ENCODE measurements at regions not wholly inside any gene's neighbourhood (a gene's known extent, or its start where the extent isn't known, plus 50 kb on each side); places are given as distances from the start of the nearest gene placed in this dataset.

GRCh38 chr5:173835131-173835530 lies 53.0 kb upstream of the CPEB4 start:
- no peak for DNase-seq

DNA sequence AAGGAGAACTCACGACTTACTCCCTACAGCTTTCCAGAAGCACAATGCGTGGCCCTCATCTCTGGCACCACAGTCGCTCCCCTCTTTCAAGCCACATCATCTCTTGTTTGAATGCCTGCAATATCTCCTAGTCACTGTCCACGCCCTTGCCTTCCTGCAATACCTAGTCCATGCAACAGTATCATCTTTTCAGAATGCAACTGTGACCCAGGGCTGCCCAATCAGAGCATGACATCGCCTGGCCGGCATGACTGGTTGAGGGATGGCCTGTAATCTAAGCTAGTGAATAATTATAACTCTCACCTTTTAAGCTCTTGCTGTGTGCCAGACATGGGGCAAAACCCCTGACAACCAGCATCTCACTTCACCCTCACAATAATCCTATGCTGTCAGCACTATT lies 52.5 kb upstream of the CPEB4 start:
- no peak for DNase-seq

DNA sequence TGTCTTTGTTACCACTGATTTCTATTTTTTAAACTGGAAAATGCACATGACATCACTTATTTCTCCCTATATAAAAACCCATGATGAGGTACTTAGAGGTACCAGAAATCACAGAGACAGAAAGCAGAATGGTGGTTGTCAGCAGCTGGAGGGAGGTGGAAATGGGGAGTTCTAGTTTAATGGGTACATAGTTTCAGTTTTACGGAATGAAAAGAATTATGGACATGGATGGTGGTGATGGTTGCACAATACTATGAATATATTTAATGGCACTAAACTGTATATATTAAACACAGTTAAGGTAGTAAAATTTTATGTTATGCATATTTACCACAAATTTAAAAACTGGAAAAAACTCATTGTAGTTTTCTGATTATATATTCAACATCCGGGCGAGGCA lies 50.5 kb upstream of the CPEB4 start:
- no peak for DNase-seq

Data from NCI-H446 (cell line).